H1 (cell line): ENCODE measurements at regions not wholly inside any gene's neighbourhood (a gene's known extent, or its start where the extent isn't known, plus 50 kb on each side); places are given as distances from the start of the nearest gene placed in this dataset.

Source experiments
- CTCF ChIA-PET: fragments of 300-600 bp; sonication (Branson Sonifier 250); formaldehyde crosslinking; loops from one replicate; lab custom pipeline; 2021; ENCODE audit not compliant: partially characterized antibody; lab: Charles Lee
- POLR2A ChIA-PET: fragments of 300-600 bp; sonication (Branson Sonifier 250); formaldehyde crosslinking; loops from one replicate; lab custom pipeline; 2021; ENCODE audit warnings: inconsistent platforms; ENCODE audit not compliant: partially characterized antibody; lab: Charles Lee
- DNase-seq, 2 experiments: peaks; one replicate each; pipeline versions ENCODE4 v3.0.0 to v3.0.0-alpha.2; 2010 to 2022; ENCODE audit warnings: low spot score in 2 of 2, low read depth in 1 of 2, mixed read lengths in 1 of 2
- FAIRE-seq: peaks from 2 replicates; lab custom pipeline; 2011; peaks lifted over from hg19 to GRCh38; lab: Jason Lieb, UNC
- H2AFZ ChIP-seq: 2 replicates; pipeline ENCODE4 v1.8.1; 2012; ENCODE audit warnings: low read length, inconsistent platforms
- H2AK5ac ChIP-seq: 2 replicates; pipeline ENCODE4 v1.6.1; 2013; ENCODE audit warnings: low read depth, low read length
- H2BK120ac ChIP-seq: replicated peaks from 2 replicates; pipeline ENCODE3; 2013; ENCODE audit warnings: low read depth, low read length, inconsistent platforms
- H2BK12ac ChIP-seq: 2 replicates; pipeline ENCODE4 v1.6.1; 2013; ENCODE audit warnings: low read depth, low read length
- H2BK15ac ChIP-seq: 2 replicates; pipeline ENCODE4 v1.6.1; 2013; ENCODE audit warnings: low read length
- H2BK20ac ChIP-seq: 2 replicates; pipeline ENCODE4 v1.6.1; 2013; ENCODE audit warnings: low read length
- H2BK5ac ChIP-seq: 2 replicates; pipeline ENCODE4 v1.6.1; 2013; ENCODE audit warnings: low read depth, low read length
- H3K14ac ChIP-seq: 2 replicates; pipeline ENCODE4 v1.6.1; 2013; ENCODE audit warnings: inconsistent platforms; ENCODE audit not compliant: insufficient read length
- H3K18ac ChIP-seq: 2 replicates; pipeline ENCODE4 v1.6.1; 2013; ENCODE audit warnings: low read length; ENCODE audit errors: extremely low read depth
- H3K23ac ChIP-seq: 2 replicates; pipeline ENCODE4 v1.6.1; 2013; ENCODE audit warnings: inconsistent platforms; ENCODE audit not compliant: insufficient read length
- H3K23me2 ChIP-seq: 2 replicates; pipeline ENCODE4 v1.6.1; 2013; ENCODE audit warnings: low read depth, low read length
- H3K27ac ChIP-seq: 2 replicates; pipeline ENCODE4 v1.6.1; 2011; ENCODE audit warnings: low read depth, low read length, inconsistent platforms
- H3K27me3 ChIP-seq, 4 experiments: replicated peaks in 1 of 4; 1 replicate in 1 of 4; 2 replicates in 3 of 4; pipeline versions ENCODE4 v1.6.1 to v1.8.1; 2011 to 2013; ENCODE audit warnings: low read length in 3 of 4, mild to moderate bottlenecking in 3 of 4, inconsistent platforms in 2 of 4, mixed read lengths in 2 of 4, moderate library complexity in 1 of 4; ENCODE audit not compliant: control insufficient read depth in 3 of 4, insufficient read depth in 3 of 4; ENCODE audit errors: extremely low read depth in 1 of 4
- H3K36me3 ChIP-seq, 4 experiments: 2 replicates each; pipeline versions ENCODE4 v1.6.1 to v1.8.1; 2011 to 2013; ENCODE audit warnings: mild to moderate bottlenecking in 4 of 4, low read length in 3 of 4, moderate library complexity in 2 of 4, control low read depth in 1 of 4, inconsistent platforms in 1 of 4; ENCODE audit not compliant: insufficient read depth in 4 of 4, control insufficient read depth in 2 of 4
- H3K4ac ChIP-seq: replicated peaks from 2 replicates; pipeline ENCODE3; 2013; ENCODE audit warnings: low read length, low read depth, mixed read lengths, inconsistent platforms; ENCODE audit not compliant: insufficient read length
- H3K4me1 ChIP-seq, 4 experiments: replicated peaks in 1 of 4; 1 replicate in 1 of 4; 2 replicates in 3 of 4; pipeline versions ENCODE4 v1.6.1 to v1.8.1; 2011 to 2013; ENCODE audit warnings: low read length in 3 of 4, inconsistent platforms in 2 of 4, mixed read lengths in 1 of 4; ENCODE audit not compliant: insufficient read depth in 4 of 4, control insufficient read depth in 3 of 4
- H3K4me2 ChIP-seq, 2 experiments: 2 replicates each; pipeline versions ENCODE4 v1.6.1 to v1.8.1; 2011 to 2013; ENCODE audit warnings: low read depth in 2 of 2, low read length in 2 of 2, control low read depth in 1 of 2, inconsistent platforms in 1 of 2, mild to moderate bottlenecking in 1 of 2; ENCODE audit not compliant: insufficient read depth in 1 of 2
- H3K4me3 ChIP-seq, 4 experiments: fragments of 200-600, 300-600 bp in 1 of 4; sonication (generic), shearing (Covaris generic), sonication (Bioruptor Twin) in 1 of 4; 2 replicates each; pipeline versions ENCODE4 v1.5.1 to v1.8.1; 2011 to 2016; ENCODE audit warnings: low read length in 4 of 4, low read depth in 3 of 4, control low read depth in 2 of 4, inconsistent platforms in 2 of 4, mild to moderate bottlenecking in 2 of 4, mixed read lengths in 1 of 4, moderate library complexity in 1 of 4; ENCODE audit not compliant: insufficient read depth in 2 of 4; ENCODE audit errors: extremely low read depth in 1 of 4
- H3K56ac ChIP-seq: replicated peaks from 2 replicates; pipeline ENCODE3; 2013; ENCODE audit warnings: low read depth, mild to moderate bottlenecking, mixed read lengths, low read length, inconsistent platforms; ENCODE audit not compliant: insufficient read length
- H3K79me1 ChIP-seq: 2 replicates; pipeline ENCODE4 v1.6.1; 2013; ENCODE audit warnings: low read depth, low read length, control low read depth
- H3K79me2 ChIP-seq, 2 experiments: 2 replicates each; pipeline versions ENCODE4 v1.6.1 to v1.8.1; 2012 to 2013; ENCODE audit warnings: low read length in 2 of 2, mild to moderate bottlenecking in 2 of 2, inconsistent platforms in 1 of 2; ENCODE audit not compliant: insufficient read depth in 2 of 2, control insufficient read depth in 1 of 2
- H3K9ac ChIP-seq, 4 experiments: replicated peaks in 1 of 4; 1 replicate in 1 of 4; 2 replicates in 3 of 4; pipeline versions ENCODE4 v1.6.1 to v1.8.1; 2011 to 2013; ENCODE audit warnings: low read depth in 3 of 4, low read length in 3 of 4, control low read depth in 2 of 4, mild to moderate bottlenecking in 2 of 4, moderate library complexity in 2 of 4, inconsistent platforms in 1 of 4; ENCODE audit errors: extremely low read depth in 1 of 4
- H3K9me3 ChIP-seq, 2 experiments: 2 replicates each; pipeline versions ENCODE4 v1.6.1 to v1.8.1; 2012 to 2013; ENCODE audit warnings: mild to moderate bottlenecking in 2 of 2, moderate library complexity in 2 of 2, control low read depth in 1 of 2, inconsistent platforms in 1 of 2, low read depth in 1 of 2, low read length in 1 of 2, mixed read lengths in 1 of 2; ENCODE audit not compliant: insufficient read depth in 2 of 2
- H4K20me1 ChIP-seq, 2 experiments: replicated peaks in 1 of 2; 2 replicates each; pipeline versions ENCODE3 to v1.8.1; 2011 to 2013; ENCODE audit warnings: inconsistent platforms in 2 of 2, low read length in 2 of 2, mild to moderate bottlenecking in 1 of 2; ENCODE audit not compliant: insufficient read depth in 2 of 2, control insufficient read depth in 1 of 2
- H4K5ac ChIP-seq: 2 replicates; pipeline ENCODE4 v1.6.1; 2013; ENCODE audit warnings: low read length, low read depth, mixed read lengths, inconsistent platforms; ENCODE audit not compliant: insufficient read length
- H4K8ac ChIP-seq: 2 replicates; pipeline ENCODE4 v1.8.0; 2013; ENCODE audit warnings: mild to moderate bottlenecking, moderate library complexity, low read length, inconsistent platforms; ENCODE audit not compliant: insufficient read depth; ENCODE audit errors: extremely low read depth
- H4K91ac ChIP-seq: replicated peaks from 2 replicates; pipeline ENCODE3; 2013; ENCODE audit warnings: low read length, mixed read lengths, inconsistent platforms; ENCODE audit not compliant: insufficient read length
- CBX5 ChIP-seq: fragments of 300-800, 300-1000 bp; sonication (generic); IDR thresholded peaks from 2 replicates; pipeline ENCODE4 v1.7.1; 2016; ENCODE audit warnings: antibody characterized with exemption, low read length, low read depth
- CEBPB ChIP-seq: IDR thresholded peaks from 2 replicates; pipeline ENCODE4 v1.6.1; 2012; ENCODE audit warnings: low read depth, low read length
- CHD1 ChIP-seq: IDR thresholded peaks from 2 replicates; pipeline ENCODE4 v1.6.1; 2012; ENCODE audit warnings: low read depth, low read length, improper control_type of control experiment
- CREB1 ChIP-seq: IDR thresholded peaks from 2 replicates; pipeline ENCODE4 v1.6.1; 2012; ENCODE audit warnings: inconsistent platforms
- FOSL1 ChIP-seq: IDR thresholded peaks from 2 replicates; pipeline ENCODE4 v1.6.1; 2011; ENCODE audit warnings: mild to moderate bottlenecking, low read depth, low read length, moderate library complexity; ENCODE audit not compliant: insufficient read depth
- GABPA ChIP-seq: IDR thresholded peaks from 2 replicates; pipeline ENCODE4 v1.6.1; 2011; ENCODE audit warnings: mild to moderate bottlenecking, low read length, moderate library complexity, borderline replicate concordance; ENCODE audit not compliant: insufficient read depth
- JUN ChIP-seq: IDR thresholded peaks from 2 replicates; pipeline ENCODE4 v1.6.1; 2011; ENCODE audit warnings: low read depth, mild to moderate bottlenecking, improper control_type of control experiment, low read length
- JUND ChIP-seq: IDR thresholded peaks from 2 replicates; pipeline ENCODE4 v1.6.1; 2011; ENCODE audit warnings: mild to moderate bottlenecking, improper control_type of control experiment, low read length
- KDM4A ChIP-seq: IDR thresholded peaks from one replicate; pipeline ENCODE4 v1.7.1; 2012; ENCODE audit warnings: low read depth, mild to moderate bottlenecking, moderate library complexity, low read length, inconsistent platforms; ENCODE audit not compliant: severe bottlenecking
- POLR2A ChIP-seq, 2 experiments: IDR thresholded peaks; 1 replicate in 1 of 2; 2 replicates in 1 of 2; pipeline ENCODE4 v1.6.1; 2011; ENCODE audit warnings: low read depth in 2 of 2, low read length in 2 of 2, mild to moderate bottlenecking in 2 of 2; ENCODE audit errors: control extremely low read depth in 1 of 2
- RNF2 ChIP-seq: fragments of 200-900, 300-1000 bp; sonication (generic); IDR thresholded peaks from 2 replicates; pipeline ENCODE4 v1.7.1; 2016; ENCODE audit warnings: borderline replicate concordance, low read depth, mild to moderate bottlenecking, antibody characterized with exemption, low read length; ENCODE audit not compliant: poor library complexity, severe bottlenecking; ENCODE audit errors: missing control alignments
- RXRA ChIP-seq: IDR thresholded peaks from 2 replicates; pipeline ENCODE4 v1.6.1; 2011; ENCODE audit warnings: low read depth, mild to moderate bottlenecking, low read length, moderate library complexity; ENCODE audit not compliant: insufficient read depth
- SP2 ChIP-seq: IDR thresholded peaks from 2 replicates; pipeline ENCODE4 v1.6.1; 2012; ENCODE audit warnings: mild to moderate bottlenecking, low read length, inconsistent platforms
- TAF1 ChIP-seq: IDR thresholded peaks from 2 replicates; pipeline ENCODE4 v1.6.1; 2011; ENCODE audit warnings: mild to moderate bottlenecking, low read depth, low read length
- TF ChIP-seq, protein P1 (sequence below): IDR thresholded peaks from 2 replicates; pipeline ENCODE4 v1.6.1; 2011; ENCODE audit warnings: low read depth, mild to moderate bottlenecking, low read length; ENCODE audit not compliant: insufficient read depth

DNA sequence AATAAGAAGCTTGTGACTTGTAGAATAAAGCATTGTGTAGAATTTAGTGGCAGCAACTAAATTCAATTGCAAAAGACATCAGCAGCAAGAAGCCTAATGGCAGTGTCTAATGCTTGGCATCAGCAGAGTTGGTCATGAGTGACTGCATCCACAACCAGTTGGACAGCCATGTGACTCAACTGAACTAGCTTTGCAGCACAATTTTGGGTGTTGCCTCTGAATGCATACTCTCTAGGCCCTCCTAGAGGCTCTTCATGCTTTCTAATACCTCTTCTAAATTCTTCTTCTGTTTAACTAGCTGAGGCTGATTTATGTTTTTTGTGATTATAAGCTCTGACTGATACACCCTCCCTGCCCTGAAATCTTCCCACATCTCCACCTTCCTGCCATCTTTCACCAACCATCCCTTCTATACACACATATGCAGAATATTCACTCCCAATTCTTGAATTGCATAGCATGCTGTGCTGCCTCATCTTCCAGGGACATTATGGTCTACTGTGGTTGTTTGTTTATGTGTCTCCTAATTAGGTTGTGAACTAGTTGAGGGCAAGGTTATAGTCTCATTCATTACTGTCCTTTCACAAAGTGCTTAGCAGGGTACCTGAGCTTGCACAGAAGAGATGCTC is 266.7 kb upstream of the GJB5 start:
- Histone ChIP-seq H3K18ac (no peak overlapping the region), H2BK20ac (no peak overlapping the region), H3K36me3 (no peaks in the 10 kb centered on the region), H4K5ac (no peak overlapping the region), H4K20me1 (no peaks in the 10 kb centered on the region), H3K4me1 (no peaks in the 10 kb centered on the region), H3K56ac (no peak overlapping the region), H4K91ac (no peak overlapping the region), H2BK15ac (no peak overlapping the region), H3K27me3 (no peaks in the 10 kb centered on the region), H3K23ac (no peak overlapping the region), H2BK120ac (no peak overlapping the region), H3K23me2 (no peaks in the 10 kb centered on the region), H2BK12ac (no peak overlapping the region), H2BK5ac (no peak overlapping the region), H3K79me1 (no peaks in the 10 kb centered on the region), H3K4me2 (no peak overlapping the region), H2AK5ac (no peak overlapping the region), H3K4ac (no peak overlapping the region), H3K79me2 (no peaks in the 10 kb centered on the region), H3K27ac (no peak overlapping the region), H4K8ac (no peak overlapping the region), H3K4me3 (no peak overlapping the region), H3K9ac (no peak overlapping the region), H3K9me3 (peaks cover 6 to 8% of the 10 kb centered on the region in 2 experiments; a peak in 3 of 4 replicates), H3K14ac (no peak overlapping the region), H2AFZ (no peak overlapping the region)
- POLR2A ChIA-PET, result no interaction called here
- CTCF ChIA-PET, result interaction anchor here (0.5 to 1.3 kb wide), 3 partner anchors 19 to 110 kb away, joined by 3 to 4 read pairs (median 3); no protein-coding TSS in a partner anchor
- FAIRE-seq (no peak), DNase-seq (no peak)
- TF ChIP-seq CBX5 (no peak), GABPA (no peak), FOSL1 (no peak), KDM4A (no peak), CEBPB (no peak), TAF1 (no peak), RNF2 (no peak), RXRA (no peak), POLR2A (IDR thresholded peaks at IDR 0.05; ENCODE audit: control extremely low read depth in 1 of 2, low read depth in 2 of 2, low read length in 2 of 2) (no peak), JUND (no peak), JUN (no peak), CREB1 (no peak), CHD1 (no peak), SP2 (no peak)
- TF ChIP-seq, protein P1, sequence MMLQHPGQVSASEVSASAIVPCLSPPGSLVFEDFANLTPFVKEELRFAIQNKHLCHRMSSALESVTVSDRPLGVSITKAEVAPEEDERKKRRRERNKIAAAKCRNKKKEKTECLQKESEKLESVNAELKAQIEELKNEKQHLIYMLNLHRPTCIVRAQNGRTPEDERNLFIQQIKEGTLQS, result no peak
